MM.1S (cell line): ENCODE measurements at regions not wholly inside any gene's neighbourhood (a gene's known extent, or its start where the extent isn't known, plus 50 kb on each side); places are given as distances from the start of the nearest gene placed in this dataset.

Experiments used
- EZH2 ChIP-seq: fragments of 300-600 bp; sonication (generic); optimal IDR thresholded peaks from 2 replicates; pipeline ENCODE3; 2017; ENCODE audit warnings: low read depth, mild to moderate bottlenecking, antibody characterized with exemption, low read length, mixed read lengths
- EZH2phosphoT487 ChIP-seq: fragments of 300-600 bp; sonication (generic); IDR thresholded peaks from 2 replicates; pipeline ENCODE4 v1.6.1; 2018; ENCODE audit warnings: antibody characterized with exemption, low read length
- TF ChIP-seq, protein P1 (sequence below): fragments of 300-600 bp; sonication (generic); IDR thresholded peaks from 2 replicates; pipeline ENCODE4 v1.5.1; 2016; ENCODE audit warnings: antibody characterized with exemption, low read length, mixed read lengths

- TF ChIP-seq, protein P1, sequence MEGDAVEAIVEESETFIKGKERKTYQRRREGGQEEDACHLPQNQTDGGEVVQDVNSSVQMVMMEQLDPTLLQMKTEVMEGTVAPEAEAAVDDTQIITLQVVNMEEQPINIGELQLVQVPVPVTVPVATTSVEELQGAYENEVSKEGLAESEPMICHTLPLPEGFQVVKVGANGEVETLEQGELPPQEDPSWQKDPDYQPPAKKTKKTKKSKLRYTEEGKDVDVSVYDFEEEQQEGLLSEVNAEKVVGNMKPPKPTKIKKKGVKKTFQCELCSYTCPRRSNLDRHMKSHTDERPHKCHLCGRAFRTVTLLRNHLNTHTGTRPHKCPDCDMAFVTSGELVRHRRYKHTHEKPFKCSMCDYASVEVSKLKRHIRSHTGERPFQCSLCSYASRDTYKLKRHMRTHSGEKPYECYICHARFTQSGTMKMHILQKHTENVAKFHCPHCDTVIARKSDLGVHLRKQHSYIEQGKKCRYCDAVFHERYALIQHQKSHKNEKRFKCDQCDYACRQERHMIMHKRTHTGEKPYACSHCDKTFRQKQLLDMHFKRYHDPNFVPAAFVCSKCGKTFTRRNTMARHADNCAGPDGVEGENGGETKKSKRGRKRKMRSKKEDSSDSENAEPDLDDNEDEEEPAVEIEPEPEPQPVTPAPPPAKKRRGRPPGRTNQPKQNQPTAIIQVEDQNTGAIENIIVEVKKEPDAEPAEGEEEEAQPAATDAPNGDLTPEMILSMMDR, result no peak
- no peak for TF ChIP-seq EZH2
- no peak for TF ChIP-seq EZH2phosphoT487
These were observed 66.4 kb upstream of the SHH start for GRCh38 chr7:155878674-155879073.
